Fibroblast of skin of left quadriceps (primary cell): ENCODE measurements at regions not wholly inside any gene's neighbourhood (a gene's known extent, or its start where the extent isn't known, plus 50 kb on each side); places are given as distances from the start of the nearest gene placed in this dataset.

Experiments
- DNase-seq, 2 experiments: peaks; one replicate each; pipeline ENCODE4 v3.0.0-alpha.2; 2013; ENCODE audit warnings: low read depth in 2 of 2

GRCh38 chr16:80189476-80190175, 351.2 kb upstream of the DYNLRB2 start:
- DNase-seq = no peak

GRCh38 chr16:80176114-80176513, 364.7 kb upstream of the DYNLRB2 start:
- no peak for DNase-seq

GRCh38 chr16:80175011-80175410, 365.8 kb upstream of the DYNLRB2 start:
- peak; percentile 49 to 50 for DNase-seq

GRCh38 chr16:80174416-80174815, 366.4 kb upstream of the DYNLRB2 start:
- peak; percentile 80 to 81 for DNase-seq

GRCh38 chr16:80171746-80172145, 369.0 kb upstream of the DYNLRB2 start:
- DNase-seq = no peak

GRCh38 chr16:80171199-80171598, 369.6 kb upstream of the DYNLRB2 start:
- no peak for DNase-seq

- no peak for DNase-seq
Observed at GRCh38 chr16:80167657-80168390, 373.0 kb upstream of the DYNLRB2 start.

GRCh38 chr16:80166082-80166481, 374.7 kb upstream of the DYNLRB2 start:
- DNase-seq = no peak

GRCh38 chr16:80164966-80165550, 375.7 kb upstream of the DYNLRB2 start:
- no peak for DNase-seq

GRCh38 chr16:80163339-80163738, 377.5 kb upstream of the DYNLRB2 start:
- DNase-seq = no peak

GRCh38 chr16:80161799-80162739, 378.7 kb upstream of the DYNLRB2 start:
- no peak for DNase-seq

- peak in 1 of 2 experiments; percentile 32 for DNase-seq
Observed at GRCh38 chr16:80158766-80159165, 382.0 kb upstream of the DYNLRB2 start.

- DNase-seq = no peak
Observed at GRCh38 chr16:80151722-80152111, 389.1 kb upstream of the DYNLRB2 start.

- DNase-seq = peak; percentile 69 to 73
Observed at GRCh38 chr16:80150978-80151721, 389.6 kb upstream of the DYNLRB2 start.

GRCh38 chr16:80148826-80149225, 392.0 kb upstream of the DYNLRB2 start:
- no peak for DNase-seq

- DNase-seq = peak; percentile 55 to 56
Observed at GRCh38 chr16:80147026-80147655, 393.7 kb upstream of the DYNLRB2 start.

GRCh38 chr16:80144191-80144590, 396.6 kb upstream of the DYNLRB2 start:
- no peak for DNase-seq

GRCh38 chr16:80142940-80143339, 397.9 kb upstream of the DYNLRB2 start:
- no peak for DNase-seq

- peak; percentile 36 to 42 for DNase-seq
Observed at GRCh38 chr16:80142281-80142680, 398.5 kb upstream of the DYNLRB2 start.

GRCh38 chr16:80129791-80130190, 411.0 kb upstream of the DYNLRB2 start:
- no peak for DNase-seq

- DNase-seq = no peak
Observed at GRCh38 chr16:80125677-80126076, 415.1 kb upstream of the DYNLRB2 start.
